ENCODE measurements at regions not wholly inside any gene's neighbourhood (a gene's known extent, or its start where the extent isn't known, plus 50 kb on each side); places are given as distances from the start of the nearest gene placed in this dataset.

GRCh38 chr3:104547031-104547430, 819.7 kb upstream of the ALCAM start:
- no peak for TF ChIP-seq EZH2 (IDR thresholded peaks at IDR 0.05; ENCODE audit: borderline replicate concordance, low read depth, low read length, severe bottlenecking)
- TF ChIP-seq CTCF (IDR thresholded peaks at IDR 0.05; ENCODE audit: borderline replicate concordance, extremely low read depth, low read length, poor library complexity, severe bottlenecking), result no peak
